Spleen (tissue), 11 donors: ENCODE measurements at regions not wholly inside any gene's neighbourhood (a gene's known extent, or its start where the extent isn't known, plus 50 kb on each side); places are given as distances from the start of the nearest gene placed in this dataset.

Experiments used
- DNase-seq: peaks from one replicate; pipeline ENCODE4 v3.0.0-alpha.2; 2020
- H3K27ac ChIP-seq, 8 donors: fragments of 200-600 bp; sonication (generic) in 7 of 8; 1 replicate in 4 of 8; 2 replicates in 4 of 8; pipeline versions ENCODE4 v1.5.0 to v1.8.0; 2016 to 2021; ENCODE audit warnings: inconsistent platforms in 4 of 8, mild to moderate bottlenecking in 4 of 8, moderate library complexity in 1 of 8
- H3K27me3 ChIP-seq, 7 donors: fragments of 200-600 bp; sonication (generic) in 6 of 7; replicated peaks in 1 of 7; 1 replicate in 4 of 7; 2 replicates in 3 of 7; pipeline versions ENCODE4 v1.5.0 to v1.8.0; 2016 to 2021; ENCODE audit warnings: inconsistent platforms in 3 of 7, mild to moderate bottlenecking in 1 of 7
- H3K36me3 ChIP-seq, 6 donors: fragments of 200-600 bp; sonication (generic) in 5 of 6; 1 replicate in 4 of 6; 2 replicates in 2 of 6; pipeline versions ENCODE4 v1.5.0 to v1.8.0; 2016 to 2021; ENCODE audit warnings: inconsistent platforms in 2 of 6
- H3K4me1 ChIP-seq, 6 donors: fragments of 200-600 bp; sonication (generic) in 5 of 6; 1 replicate in 3 of 6; 2 replicates in 3 of 6; pipeline versions ENCODE4 v1.5.0 to v1.8.0; 2016 to 2021; ENCODE audit warnings: inconsistent platforms in 3 of 6
- H3K4me3 ChIP-seq, 8 donors: fragments of 200-600 bp; sonication (generic) in 7 of 8; 1 replicate in 4 of 8; 2 replicates in 4 of 8; pipeline versions ENCODE4 v1.5.0 to v1.8.0; 2016 to 2021; ENCODE audit warnings: inconsistent platforms in 4 of 8, mild to moderate bottlenecking in 4 of 8, moderate library complexity in 2 of 8
- H3K9me3 ChIP-seq, 8 donors: fragments of 200-600 bp; sonication (generic) in 7 of 8; 1 replicate in 4 of 8; 2 replicates in 4 of 8; pipeline versions ENCODE4 v1.5.0 to v1.8.0; 2016 to 2021; ENCODE audit warnings: inconsistent platforms in 4 of 8
- POLR2A ChIP-seq, 3 donors: fragments of 450-650 bp; IDR thresholded peaks; one replicate each; pipeline ENCODE4 v1.5.1; 2017; ENCODE audit warnings: antibody characterized with exemption in 3 of 3, mild to moderate bottlenecking in 1 of 3
- POLR2AphosphoS5 ChIP-seq, 3 donors: sonication (generic); formaldehyde crosslinking; IDR thresholded peaks; one replicate each; pipeline ENCODE4 v1.5.1; 2017; ENCODE audit warnings: antibody characterized with exemption in 3 of 3
- WGBS, 5 donors: extraction: QIAGEN DNeasy Blood & Tissue Kit in 3 of 5; methylation state at CpG; one replicate each; pipeline versions ENCODE4 v1.1.5 to v1.1.7; 2013 to 2018; 5-methylcytosine and 5-hydroxymethylcytosine counted together
- intact Hi-C: fragments of 100-400 bp; cut with DNase I; formaldehyde crosslinking; loops from one replicate; pipeline ENCODE4 v1.15.0; 2023; ENCODE audit warnings: low total_unique reads
- TF ChIP-seq, protein P1 (sequence below), 11 experiments: fragments of 200-600 bp in 7 of 11; fragments of 450-650 bp in 4 of 11; sonication (generic) in 4 of 11; IDR thresholded peaks in 8 of 11; conservative IDR thresholded peaks in 3 of 11; 1 replicate in 7 of 11; 2 replicates in 4 of 11; pipeline versions ENCODE4 v1.4.0 to v1.8.0; 2016 to 2021; ENCODE audit warnings: antibody characterized with exemption in 11 of 11, inconsistent platforms in 4 of 11, mild to moderate bottlenecking in 1 of 11
- donor health status: healthy with polysubstance abuse.
- donor health status: DM: no; HTN: no; CAD: no; lungs with moderate emphysema.
- donor health status: DM: no; HTN: no; CAD: no.
- donor health status: Bipolar disorder and iron deficiency.
- donor health status: healthy.
- donor health status: DM: no; HTN: no; CAD: no.
- donor health status: DM: yes; HTN: yes; CAD: no.

DNA sequence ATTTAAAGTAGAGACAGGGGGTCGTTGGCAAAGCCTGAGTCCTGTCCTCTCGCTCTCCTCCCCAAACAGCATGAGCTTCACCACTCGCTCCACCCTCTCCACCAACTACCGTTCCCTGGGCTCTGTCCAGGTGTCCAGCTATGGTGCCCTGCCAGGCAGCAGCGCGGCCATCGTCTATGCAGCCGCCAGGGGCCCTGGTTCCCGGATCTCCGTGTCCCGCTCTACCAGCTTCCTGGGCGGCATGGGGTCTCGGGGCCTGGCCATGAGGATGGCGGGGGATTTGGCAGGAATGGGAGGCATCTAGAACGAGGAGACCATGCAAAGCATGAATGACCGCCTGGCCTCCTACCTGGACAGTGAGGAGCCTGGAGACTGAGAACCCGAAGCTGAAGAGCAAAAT lies 1117.2 kb upstream of the MIR17HG start:
- Histone ChIP-seq H3K27ac (no peak overlapping the region), H3K4me3 (no peak overlapping the region), H3K36me3 (no peaks in the 10 kb centered on the region), H3K4me1 (no peaks in the 10 kb centered on the region), H3K9me3 (peaks cover 0 to 34% (median 7%) of the 10 kb centered on the region in 8 donors), H3K27me3 (no peaks in the 10 kb centered on the region)
- 85 to 93% (median 92%) methylated on average over 14 to 17 of the region's 17 CpGs for WGBS, 5 donors
- intact Hi-C loops: no loop called here
- peak; percentile 59 for DNase-seq
- TF ChIP-seq, protein P1, sequence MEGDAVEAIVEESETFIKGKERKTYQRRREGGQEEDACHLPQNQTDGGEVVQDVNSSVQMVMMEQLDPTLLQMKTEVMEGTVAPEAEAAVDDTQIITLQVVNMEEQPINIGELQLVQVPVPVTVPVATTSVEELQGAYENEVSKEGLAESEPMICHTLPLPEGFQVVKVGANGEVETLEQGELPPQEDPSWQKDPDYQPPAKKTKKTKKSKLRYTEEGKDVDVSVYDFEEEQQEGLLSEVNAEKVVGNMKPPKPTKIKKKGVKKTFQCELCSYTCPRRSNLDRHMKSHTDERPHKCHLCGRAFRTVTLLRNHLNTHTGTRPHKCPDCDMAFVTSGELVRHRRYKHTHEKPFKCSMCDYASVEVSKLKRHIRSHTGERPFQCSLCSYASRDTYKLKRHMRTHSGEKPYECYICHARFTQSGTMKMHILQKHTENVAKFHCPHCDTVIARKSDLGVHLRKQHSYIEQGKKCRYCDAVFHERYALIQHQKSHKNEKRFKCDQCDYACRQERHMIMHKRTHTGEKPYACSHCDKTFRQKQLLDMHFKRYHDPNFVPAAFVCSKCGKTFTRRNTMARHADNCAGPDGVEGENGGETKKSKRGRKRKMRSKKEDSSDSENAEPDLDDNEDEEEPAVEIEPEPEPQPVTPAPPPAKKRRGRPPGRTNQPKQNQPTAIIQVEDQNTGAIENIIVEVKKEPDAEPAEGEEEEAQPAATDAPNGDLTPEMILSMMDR (IDR thresholded peaks at IDR 0.05 in 8 of 11, conservative IDR thresholded peaks at IDR 0.05 in 3 of 11): no peak
- TF ChIP-seq POLR2A (IDR thresholded peaks at IDR 0.05): no peak
- no peak for TF ChIP-seq POLR2AphosphoS5 (IDR thresholded peaks at IDR 0.05)

DNA sequence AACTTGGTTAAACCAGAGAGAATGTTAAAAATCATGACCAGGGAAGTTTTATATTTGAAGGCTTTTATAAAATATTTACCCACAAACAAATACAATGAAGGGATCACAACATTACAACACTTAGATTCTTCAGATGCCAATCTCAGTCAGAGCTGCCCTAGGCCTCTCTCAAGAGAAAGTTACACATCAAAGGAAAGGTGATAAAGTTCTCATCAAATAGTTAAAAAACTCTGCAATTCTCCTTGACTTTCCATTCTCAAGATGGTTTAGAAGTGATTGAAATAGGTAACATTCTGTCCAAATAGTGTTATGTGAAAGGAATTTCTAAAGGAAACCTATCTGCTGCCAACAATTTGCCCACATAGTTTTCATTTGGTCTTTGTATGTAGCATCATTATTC lies 1115.2 kb upstream of the MIR17HG start:
- intact Hi-C loops: no loop called here
- no peak for TF ChIP-seq POLR2A (IDR thresholded peaks at IDR 0.05)
- no peaks in the 10 kb centered on the region for H3K36me3 ChIP-seq
- H3K27ac ChIP-seq: no peak overlapping the region
- H3K27me3 ChIP-seq: no peaks in the 10 kb centered on the region
- H3K9me3 ChIP-seq: peaks cover 0 to 40% (median 7%) of the 10 kb centered on the region in 8 donors
- no peak for DNase-seq
- no peaks in the 10 kb centered on the region for H3K4me1 ChIP-seq
- H3K4me3 ChIP-seq: no peak overlapping the region

DNA sequence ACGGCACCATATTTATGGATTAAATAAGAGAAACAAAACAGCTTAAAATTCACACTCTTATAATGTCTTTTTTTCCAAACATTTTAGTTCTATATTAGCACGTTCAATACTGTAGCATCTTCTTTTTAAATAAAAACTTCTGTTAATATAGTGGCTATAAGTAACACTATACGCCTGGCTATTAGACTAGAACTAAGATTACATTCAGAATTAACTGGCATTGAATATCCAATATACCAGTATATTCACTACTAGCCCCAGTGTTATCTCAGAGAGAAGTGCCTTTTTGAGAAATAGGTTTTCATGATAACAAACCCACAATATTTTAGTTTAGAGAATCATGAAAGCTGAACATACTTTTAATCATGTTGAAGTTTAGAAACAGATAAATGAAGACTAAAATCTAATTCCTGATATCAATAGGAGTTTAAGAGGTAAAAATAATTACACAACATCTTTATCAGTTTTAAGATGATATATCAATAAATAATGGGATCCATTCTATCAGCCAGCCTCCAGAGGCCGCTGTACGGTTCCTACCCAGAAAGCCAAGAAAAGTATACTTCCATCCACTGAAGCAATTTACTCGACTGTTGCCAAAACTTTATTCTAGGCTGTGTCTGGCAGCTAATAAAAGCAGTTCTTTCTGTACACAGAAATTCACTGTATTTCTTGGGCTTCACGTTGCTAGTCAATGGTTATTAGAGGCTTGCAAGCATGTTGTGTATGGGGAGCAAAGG lies 1113.4 kb upstream of the MIR17HG start:
- WGBS, 5 donors: 84 to 92% (median 85%) methylated on average over 7 of the region's 7 CpGs
- intact Hi-C loops: no loop called here

DNA sequence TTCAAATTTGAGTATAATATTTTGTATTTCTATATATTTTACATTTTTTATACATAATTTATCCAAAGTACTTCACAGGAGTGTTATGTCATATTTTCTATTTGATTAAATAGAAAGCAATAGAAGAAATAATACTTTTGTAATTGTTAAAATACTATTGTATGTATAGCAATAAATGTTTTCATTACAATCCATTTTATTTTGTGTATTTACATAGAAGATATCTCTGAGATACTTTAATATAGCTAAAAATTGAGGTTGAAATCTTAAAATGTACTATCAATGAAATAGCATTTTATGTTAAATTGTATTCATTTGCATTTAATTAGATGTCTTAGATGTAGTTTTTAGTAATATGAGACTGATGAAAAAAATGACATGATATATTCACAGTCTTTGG lies 1109.6 kb upstream of the MIR17HG start:
- TF ChIP-seq POLR2A (IDR thresholded peaks at IDR 0.05): no peak
- TF ChIP-seq, protein P1 (IDR thresholded peaks at IDR 0.05 in 8 of 11, conservative IDR thresholded peaks at IDR 0.05 in 3 of 11): no peak
- TF ChIP-seq POLR2AphosphoS5 (IDR thresholded peaks at IDR 0.05): no peak
- intact Hi-C loops: no loop called here

More for the DNA sequence above, 1113.4 kb upstream of the MIR17HG start:
- TF ChIP-seq, protein P1 (IDR thresholded peaks at IDR 0.05 in 8 of 11, conservative IDR thresholded peaks at IDR 0.05 in 3 of 11): no peak
- TF ChIP-seq POLR2AphosphoS5 (IDR thresholded peaks at IDR 0.05) (no peak), POLR2A (IDR thresholded peaks at IDR 0.05) (no peak)
- peaks cover 0 to 32% (median 7%) of the 10 kb centered on the region in 8 donors for H3K9me3 ChIP-seq
- no peak for DNase-seq
- no peaks in the 10 kb centered on the region for H3K4me1 ChIP-seq
- no peaks in the 10 kb centered on the region for H3K27me3 ChIP-seq
- no peaks in the 10 kb centered on the region for H3K36me3 ChIP-seq
- H3K27ac ChIP-seq: no peak overlapping the region
- H3K4me3 ChIP-seq: no peak overlapping the region

More for the DNA sequence above, 1109.6 kb upstream of the MIR17HG start:
- H3K9me3 ChIP-seq: peaks cover 0 to 15% (median 0%) of the 10 kb centered on the region in 8 donors
- no peaks in the 10 kb centered on the region for H3K27me3 ChIP-seq
- H3K36me3 ChIP-seq: no peaks in the 10 kb centered on the region
- no peak overlapping the region for H3K27ac ChIP-seq
- no peak for DNase-seq
- no peaks in the 10 kb centered on the region for H3K4me1 ChIP-seq
- no peak overlapping the region for H3K4me3 ChIP-seq
